Erythroblast (primary cell): ENCODE measurements at regions not wholly inside any gene's neighbourhood (a gene's known extent, or its start where the extent isn't known, plus 50 kb on each side); places are given as distances from the start of the nearest gene placed in this dataset.

Experiments
- GATA1 ChIP-seq: IDR thresholded peaks from 2 replicates; pipeline ENCODE4 v1.6.1; 2011; ENCODE audit warnings: low read depth, mild to moderate bottlenecking, control low read depth, low read length, moderate library complexity
- POLR2A ChIP-seq: IDR thresholded peaks from 2 replicates; pipeline ENCODE4 v1.6.1; 2011; ENCODE audit warnings: mild to moderate bottlenecking, low read length

DNA sequence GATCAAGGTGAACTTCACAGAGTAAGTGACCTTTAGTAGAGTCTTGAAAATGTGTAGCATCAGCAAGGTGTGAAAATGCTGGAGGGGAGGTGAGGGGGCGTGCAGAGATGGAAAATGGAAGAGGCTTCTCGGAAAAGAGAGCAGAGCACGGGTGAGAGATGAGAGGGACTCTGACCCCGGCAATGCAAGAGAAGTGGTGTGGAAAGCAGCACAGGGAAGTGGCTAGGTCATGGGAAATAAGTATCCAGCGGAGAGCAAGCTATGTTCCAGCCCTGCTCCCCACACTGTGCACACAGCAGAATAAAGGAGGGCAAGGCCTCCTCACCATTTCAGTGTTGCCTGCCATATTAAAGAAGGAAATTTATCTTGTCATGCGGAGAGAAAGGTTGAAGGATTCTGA lies 241.7 kb upstream of the DOK6 start:
- no peak for TF ChIP-seq POLR2A
- no peak for TF ChIP-seq GATA1
